GM21360 (cell line): ENCODE measurements at regions not wholly inside any gene's neighbourhood (a gene's known extent, or its start where the extent isn't known, plus 50 kb on each side); places are given as distances from the start of the nearest gene placed in this dataset.

ENCODE experiments used
- ATAC-seq: cut with Tn5 transposase; IDR thresholded peaks from one replicate; pipeline ENCODE4 v1.9.1; 2021; ENCODE audit warnings: mild to moderate bottlenecking, moderate library complexity; ENCODE audit not compliant: unreplicated experiment

DNA sequence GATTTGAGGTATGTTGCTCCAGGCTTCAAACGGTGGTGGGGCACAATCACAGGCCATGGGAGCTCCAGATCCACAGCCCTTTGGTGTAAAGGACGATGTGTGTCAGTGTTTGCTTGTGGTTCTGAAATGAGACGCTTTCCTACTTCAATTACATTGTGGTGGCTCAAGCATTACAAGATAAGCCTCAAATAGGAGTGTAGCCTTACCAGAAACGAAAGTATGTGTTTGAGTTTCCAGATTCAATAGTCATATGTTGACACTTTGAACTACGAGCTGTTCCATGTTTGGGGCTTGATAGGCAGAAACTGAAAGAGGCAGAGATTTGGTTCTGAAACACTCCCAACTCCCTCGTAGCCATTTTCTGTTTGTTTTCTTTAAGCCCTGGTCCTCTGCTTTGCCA is 187.1 kb downstream of the MYLK4 start:
- peak; percentile 98 for ATAC-seq

DNA sequence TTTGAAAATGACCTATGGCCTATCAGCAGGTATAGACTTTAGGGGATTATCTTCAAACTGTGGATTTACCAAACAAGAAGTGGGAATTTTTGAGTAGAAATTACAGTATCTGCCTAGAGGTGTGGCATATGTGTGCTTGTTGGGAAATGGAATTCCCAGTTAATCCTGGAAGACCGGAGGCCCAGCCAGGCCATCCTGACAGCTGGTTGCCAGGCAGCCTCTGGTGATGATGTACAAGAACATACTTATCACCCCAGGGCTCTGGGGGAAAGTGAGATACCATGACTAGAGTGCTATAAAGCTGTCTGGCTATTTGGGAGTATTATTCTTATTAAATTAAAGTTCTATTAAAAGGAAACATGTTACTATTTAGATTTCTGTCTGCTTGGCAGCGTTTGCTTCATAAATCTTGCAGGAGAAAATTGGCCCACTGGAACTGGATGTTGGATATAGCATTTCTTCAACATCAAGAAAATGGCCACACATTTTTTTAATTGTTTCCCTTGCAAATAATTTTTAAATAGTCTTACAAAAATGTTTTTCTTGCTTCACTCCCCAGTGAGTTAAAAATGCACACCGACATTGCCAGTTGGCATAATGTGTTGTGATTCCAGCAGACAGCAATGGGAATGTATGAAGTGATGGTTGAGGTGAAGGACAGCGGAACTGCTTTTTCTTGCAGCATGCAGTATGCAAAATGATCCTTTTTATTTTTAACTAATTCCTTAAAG is 187.8 kb downstream of the MYLK4 start:
- ATAC-seq: no peak

DNA sequence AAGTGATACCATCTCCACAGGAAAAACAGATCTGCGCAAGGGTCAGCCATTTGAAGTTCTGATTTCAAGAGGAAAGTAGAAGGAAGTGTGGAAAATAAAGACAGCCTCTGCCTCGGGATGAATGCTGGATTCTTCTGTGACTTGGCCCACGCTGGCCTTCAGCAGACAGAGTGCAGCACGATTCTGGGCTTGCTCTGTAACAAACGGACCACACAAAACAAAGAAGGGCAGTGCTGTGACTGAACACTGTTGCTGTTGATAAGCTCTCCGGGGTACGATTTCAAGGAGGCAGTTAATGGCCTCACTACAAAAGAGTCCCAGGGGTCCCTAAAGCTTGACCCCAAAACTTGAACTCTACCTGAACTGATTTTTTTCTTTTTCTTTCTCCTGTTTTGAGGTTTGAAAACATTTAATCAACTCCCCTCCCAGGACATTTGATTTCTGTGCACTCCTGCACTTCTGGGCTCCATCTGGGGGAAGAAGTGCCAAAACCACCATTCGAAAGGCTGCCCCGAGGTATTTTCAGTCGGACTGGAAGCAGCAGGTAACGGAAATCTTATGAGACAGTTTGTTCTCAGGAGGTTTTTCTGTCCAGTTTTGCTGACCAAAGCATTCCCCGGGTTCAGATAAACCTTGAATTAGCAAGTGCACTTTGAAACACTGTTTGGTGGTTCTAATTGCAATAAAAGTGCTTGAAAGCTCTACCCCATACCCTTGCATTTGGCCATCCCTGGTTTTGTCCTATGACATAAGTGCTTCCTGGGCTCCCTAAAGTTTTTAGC is 189.6 kb downstream of the MYLK4 start:
- ATAC-seq: no peak

DNA sequence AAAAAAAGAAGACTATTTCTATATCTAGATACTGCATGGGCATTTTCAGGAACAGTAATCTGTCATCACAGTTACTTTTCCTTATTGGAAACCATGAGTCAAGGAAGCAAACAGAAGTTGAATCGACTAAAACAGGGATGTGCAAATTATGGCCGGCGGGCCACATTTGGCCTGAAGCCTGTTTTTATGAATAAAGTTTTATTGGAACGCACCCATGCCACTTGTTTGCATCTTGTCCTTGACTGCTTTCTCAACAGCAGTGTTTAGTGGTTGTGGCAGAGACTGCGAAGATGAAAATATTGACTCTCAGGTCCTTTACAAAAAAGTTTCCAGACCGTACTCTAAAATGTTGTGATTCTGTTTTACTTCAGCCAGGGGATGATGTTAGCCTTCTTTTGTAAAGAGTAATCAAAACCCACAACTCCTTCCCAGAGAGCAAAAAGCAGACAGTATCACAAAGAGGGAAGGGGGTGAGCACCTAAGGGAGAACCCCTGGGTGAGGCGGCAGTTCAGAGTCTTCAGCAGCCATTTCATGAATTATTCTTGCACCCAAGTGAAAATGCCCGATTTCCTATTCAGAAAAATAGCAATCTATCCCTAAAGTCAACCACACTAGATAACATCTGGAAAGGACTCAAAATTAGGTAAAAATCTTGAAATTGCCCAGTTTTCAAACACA is 190.4 kb downstream of the MYLK4 start:
- no peak for ATAC-seq

DNA sequence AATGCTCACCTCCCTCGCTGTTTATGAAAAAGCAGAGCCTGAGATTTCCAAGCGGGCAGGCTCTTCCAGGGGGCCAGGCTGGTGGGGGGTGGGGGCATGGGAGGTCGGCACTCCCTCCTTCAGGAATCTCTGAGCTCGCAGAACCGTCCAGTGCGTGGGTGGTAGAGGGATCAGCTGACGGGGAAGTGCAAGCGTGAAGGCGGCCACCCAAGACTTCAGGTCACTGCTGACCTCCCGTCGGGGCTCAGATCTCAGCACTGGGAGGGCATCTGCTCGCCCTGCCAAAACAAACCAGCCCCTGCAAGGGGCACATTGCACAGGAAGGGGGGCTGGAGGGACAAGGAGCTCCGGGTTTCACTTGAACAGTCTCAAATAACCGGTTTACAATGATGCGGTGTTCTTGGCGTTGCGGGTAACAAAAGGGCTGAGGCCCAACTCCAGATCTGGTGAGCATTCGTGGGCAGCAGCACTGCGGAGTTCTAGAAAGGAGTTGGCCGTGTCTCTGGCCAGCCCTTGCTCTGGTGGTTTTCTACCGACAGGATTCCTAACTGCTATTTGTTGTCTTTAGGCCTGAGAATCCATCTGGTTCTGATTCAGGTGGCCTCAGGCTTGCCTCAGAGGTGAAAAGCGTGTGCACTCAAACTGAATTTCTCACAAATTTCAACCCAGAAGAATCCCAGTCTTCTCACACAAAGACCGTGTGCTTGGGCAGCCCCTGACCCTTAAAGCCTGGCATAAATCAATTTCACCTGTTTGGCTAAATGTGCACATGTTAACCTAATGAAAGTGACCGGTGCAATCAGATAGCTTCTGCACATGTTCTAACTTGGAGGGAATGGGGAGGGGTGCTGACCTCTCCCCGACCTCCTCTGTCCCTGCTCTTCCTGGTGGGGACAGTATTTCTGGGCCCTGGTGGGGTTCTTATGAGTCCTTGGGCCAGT is 191.6 kb downstream of the MYLK4 start:
- ATAC-seq: no peak

DNA sequence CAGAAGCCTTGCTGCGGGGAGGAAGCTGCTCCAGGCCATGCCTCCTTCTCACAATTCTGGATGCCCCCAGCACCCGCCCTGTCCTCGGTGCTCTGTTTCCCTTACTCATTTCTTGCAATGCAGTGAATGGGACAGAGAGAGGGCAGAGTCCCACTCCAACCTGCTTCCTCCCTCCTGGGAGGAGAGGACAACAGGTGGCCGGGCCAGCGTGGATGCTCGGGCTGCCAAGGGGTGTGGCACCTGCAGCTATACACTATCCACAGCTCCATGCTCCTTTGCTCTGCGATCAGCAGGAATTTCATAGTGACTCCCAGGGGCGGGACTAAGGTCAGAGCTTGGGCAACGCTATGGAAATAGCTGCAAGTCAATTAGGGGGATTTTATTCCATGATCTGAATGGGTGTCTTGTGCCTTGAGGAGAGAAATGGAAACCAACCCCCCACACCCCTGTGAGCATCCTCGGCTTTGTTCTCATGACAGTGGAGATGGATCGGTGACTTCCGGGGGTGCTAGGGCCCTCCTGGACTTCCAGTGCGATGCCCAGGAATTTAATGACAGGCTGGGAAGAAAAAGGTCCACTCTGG is 192.5 kb downstream of the MYLK4 start:
- ATAC-seq: no peak

DNA sequence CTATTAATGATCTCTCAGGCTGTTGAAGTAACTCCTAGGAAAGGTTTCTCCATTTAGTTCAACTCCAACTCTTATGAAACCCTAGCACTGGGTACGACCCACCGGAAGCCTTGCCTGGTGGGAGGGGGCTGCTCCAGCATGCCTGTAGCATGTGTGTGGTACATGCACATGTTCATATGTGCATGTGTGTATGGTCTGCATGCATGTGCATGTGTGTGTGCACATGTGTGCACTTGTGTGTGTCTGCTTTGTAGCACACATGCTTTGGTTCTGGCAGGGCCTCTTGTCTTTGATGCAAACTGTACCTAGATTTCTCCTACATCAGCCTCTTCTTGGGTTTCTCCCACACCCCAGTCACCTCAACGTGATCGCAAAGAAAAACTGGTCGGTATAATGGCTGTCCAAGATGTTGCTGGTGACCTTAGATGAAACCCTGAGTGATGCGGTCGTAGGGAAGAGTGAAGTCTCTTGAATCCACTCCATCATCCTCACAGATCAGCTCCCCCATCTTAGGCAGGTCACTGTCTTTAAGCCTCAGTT is 193.5 kb downstream of the MYLK4 start:
- ATAC-seq: no peak

DNA sequence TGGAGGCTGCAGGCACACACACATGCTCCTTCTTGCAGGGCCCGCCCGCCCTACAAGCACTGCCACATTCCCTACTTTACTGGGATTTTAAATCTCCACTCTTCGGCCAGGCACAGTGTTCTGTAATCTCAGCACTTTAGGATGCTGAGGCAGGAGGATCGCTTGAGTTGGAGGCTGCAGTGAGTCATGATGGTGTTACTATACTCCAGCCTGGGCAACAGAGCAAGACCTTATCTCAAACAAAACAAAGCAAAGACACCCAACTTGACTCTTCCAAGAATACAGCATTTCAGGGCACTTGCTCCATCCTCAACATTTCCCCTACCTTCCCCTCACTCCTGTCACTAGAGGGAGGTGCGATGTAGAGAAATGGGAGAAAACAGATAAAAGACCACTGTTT is 194.0 kb downstream of the MYLK4 start:
- no peak for ATAC-seq

DNA sequence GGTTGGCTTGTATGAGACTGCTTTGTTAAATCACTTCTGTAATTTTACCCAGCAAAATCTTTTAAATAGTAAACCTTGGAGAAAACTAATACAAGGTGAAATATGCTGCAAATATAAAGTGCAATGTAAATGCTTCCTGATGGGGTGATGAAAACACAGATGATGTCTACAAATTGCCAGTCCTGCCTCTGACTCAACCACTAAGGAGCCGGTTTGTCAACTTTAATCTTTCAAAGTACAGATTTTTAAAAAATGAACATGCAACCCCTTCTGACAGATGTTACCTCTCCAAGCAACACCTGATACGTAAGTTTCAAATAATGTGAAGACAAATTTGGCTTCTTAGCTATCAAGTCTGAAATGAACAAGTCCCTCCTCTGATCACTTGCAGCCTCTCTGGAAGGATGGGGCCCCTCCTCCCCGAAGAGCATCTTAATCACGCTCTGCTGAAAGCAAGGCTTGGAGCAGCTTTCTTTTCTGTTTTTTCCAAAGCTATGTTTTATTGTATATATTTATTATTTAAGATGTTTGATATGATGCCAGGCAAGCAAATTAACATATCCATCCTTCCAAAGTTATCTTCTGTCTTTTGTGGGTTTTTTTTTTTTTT is 196.0 kb downstream of the MYLK4 start:
- ATAC-seq: no peak

DNA sequence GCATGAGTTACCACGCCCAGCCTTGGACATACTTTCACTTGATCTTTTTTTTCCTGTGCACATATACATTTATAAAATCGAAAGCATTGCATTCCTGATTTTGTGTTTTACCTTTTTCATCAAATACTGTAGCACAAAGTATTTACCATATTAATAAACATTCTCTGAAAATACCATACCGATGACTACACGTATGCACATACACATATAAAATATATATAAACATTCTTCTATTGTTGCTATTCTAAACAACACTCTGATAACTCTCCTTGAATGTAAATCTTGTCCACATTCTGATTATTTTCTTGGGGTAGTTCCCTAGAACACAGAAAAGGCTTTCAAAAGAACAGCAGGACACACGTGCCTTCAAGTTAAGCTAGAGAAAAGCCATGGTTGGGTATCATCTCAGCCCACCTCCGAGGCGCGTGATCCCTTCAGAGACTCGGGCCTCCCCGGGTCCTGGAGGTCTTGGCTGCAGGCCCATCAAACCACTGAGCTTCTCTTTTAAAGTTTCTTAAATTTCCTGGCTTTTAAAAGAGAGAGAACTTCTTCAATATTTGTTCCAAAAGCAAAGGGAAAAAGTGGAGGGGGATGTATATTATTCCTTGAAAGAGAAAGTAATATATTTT is 198.1 kb downstream of the MYLK4 start:
- ATAC-seq: no peak

DNA sequence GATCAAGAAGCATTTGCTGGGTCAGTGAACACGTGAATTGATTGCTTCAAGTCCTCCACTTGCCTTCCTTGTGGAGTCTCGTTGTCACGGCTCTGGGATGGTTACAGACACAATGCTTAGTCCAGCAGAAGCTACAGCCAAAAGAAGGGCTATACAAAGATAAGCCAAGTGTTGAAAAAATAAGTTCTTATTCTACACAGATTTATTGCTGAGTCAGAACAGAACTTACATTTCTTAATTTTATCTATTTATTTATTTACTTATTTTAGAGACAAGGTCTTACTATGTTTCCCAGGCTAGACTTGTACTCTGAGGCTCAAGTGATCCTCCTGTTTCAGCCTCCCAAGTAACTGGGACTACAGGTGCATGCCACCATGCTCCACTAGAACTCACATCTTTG is 199.0 kb downstream of the MYLK4 start:
- no peak for ATAC-seq

DNA sequence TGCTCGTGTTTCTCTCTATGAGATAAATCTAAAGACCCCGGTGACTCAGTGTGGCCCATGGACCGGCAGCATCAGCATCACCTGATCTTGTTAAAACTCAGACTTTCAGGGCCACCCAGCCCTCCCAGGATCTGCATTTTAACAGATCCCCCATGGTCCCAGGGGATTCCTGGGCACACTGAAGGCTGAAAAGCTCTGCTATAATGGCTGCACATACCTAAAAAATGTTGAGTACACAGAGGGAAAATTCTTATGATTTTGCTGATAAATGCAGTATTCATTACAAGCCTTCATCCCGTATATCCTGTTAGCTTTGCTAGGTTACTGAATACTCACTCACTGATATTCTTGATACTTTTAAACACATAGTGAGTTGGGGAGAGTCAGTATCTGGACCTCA is 200.5 kb downstream of the MYLK4 start:
- no peak for ATAC-seq

DNA sequence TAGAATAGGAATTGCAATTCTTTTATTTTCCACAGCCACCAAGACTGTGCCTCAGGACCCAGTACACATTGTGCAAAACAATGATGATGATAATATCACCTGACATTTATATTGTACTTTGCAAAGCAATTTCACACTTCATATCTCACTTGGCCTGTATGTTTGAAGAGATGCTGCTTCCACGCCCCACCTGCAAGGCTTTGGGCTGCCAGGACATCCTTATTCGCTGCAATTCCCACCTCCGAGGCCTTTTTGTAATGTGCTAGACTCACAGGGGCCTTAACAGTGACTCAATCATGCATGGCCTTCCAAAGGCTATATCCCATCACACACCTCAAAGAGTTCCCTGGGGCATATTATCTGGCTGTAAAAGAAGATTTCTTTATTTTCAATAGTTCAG is 200.9 kb downstream of the MYLK4 start:
- ATAC-seq: no peak

DNA sequence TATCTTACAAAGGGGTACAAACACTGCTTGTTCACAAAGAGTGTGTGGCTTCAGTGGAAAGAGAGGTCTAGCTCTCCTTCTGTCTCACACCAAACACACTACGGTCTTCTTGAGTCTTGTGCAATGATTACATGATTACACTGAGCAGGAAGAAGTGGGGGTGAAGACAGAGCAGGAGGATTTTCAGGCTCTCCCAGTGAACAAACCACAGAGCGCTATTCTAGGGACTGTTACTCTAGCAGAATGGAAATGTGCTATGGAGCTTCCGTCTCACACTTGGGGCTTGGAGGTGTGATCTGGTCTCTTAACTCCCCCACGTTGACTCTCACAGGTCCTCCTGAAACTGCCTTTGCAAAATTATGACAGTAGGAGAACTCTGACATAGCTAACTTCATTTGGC is 203.4 kb downstream of the MYLK4 start:
- ATAC-seq: no peak

DNA sequence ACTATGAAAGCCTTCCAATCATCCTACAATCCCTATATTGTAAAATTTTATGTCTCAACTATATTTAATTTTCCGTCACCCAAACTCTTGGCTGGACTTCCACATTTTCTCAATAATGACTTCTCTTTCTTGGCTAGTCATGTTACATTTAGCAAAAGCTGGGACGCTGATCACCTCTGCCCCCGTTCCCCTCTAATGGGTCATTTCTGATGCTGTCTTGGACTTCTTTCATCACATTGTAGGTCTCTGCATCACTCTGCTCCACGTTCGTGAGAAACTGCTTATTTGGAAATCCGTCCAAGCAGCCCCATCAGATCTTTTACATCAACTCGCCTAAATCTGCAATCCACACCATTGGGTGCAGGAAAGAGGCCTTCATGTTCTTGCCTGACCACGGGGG is 203.8 kb downstream of the MYLK4 start:
- ATAC-seq: no peak

DNA sequence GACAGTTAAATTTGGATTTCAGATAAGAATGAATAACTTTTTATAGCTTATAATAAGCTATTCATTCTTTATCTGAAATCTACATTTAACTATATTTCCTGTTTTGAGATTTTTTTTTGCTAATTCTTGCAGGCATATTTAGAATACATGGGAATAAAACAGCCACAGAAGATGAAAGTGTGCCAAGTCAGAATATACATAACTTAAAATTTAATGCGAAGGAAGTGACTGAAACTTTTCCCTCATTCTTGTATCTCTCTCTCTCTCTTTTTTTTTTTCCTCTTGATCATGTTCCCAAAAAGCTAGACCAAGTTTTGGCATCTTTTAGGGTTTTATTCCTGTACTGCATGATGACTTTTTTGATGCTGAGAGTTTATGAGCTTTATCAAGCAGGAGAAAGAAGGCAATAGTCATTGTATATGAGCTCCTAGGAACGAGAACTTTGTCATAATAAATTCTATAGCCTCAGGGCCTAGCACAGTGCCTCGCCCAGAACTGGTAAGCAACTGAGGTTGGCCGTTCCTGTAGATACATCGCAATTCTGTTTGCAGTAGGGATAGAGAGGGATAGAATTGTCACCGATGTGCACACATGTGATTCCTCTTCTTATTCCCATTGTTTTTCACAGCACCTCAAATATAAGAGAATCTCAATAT is 205.2 kb downstream of the MYLK4 start:
- no peak for ATAC-seq

DNA sequence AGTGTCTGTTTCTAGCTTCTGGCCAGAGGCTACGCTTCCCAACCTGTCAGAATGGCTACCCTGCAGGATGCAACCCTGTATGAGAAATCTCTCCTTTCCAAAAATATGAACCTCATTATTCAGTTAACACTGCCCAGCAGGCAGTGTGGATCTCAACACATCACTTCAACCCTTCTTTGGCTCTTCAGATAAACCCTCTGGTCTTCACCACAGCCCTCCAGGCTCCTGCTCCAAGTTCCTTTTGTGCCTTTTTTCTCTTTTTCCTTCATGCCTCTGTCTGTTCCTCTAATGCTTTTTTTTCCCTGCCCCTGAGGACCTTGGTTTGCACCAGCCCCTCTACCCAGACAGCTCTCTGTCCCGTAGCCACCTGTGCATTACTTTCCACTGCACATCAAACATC is 207.4 kb downstream of the MYLK4 start:
- ATAC-seq: peak; percentile 9

DNA sequence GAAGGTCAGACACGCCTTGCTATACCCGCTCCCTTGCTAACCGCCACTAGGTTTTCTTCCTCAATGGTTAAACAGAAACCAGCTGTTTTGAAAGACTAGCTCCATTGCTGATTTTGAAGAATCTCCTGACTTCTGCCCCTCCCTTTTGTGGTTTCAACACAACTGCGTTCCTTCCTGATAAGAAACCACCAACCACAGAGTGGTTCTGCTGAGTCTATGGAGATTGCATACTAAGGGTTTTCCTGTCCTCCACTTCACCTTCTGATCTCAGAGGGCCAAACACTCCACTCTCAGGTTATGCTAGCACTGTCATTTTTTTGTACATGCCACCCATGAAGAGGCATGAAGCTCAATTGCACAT is 207.9 kb downstream of the MYLK4 start:
- ATAC-seq: peak; percentile 90
